ENCODE measurements at regions not wholly inside any gene's neighbourhood (a gene's known extent, or its start where the extent isn't known, plus 50 kb on each side); places are given as distances from the start of the nearest gene placed in this dataset.

DNA sequence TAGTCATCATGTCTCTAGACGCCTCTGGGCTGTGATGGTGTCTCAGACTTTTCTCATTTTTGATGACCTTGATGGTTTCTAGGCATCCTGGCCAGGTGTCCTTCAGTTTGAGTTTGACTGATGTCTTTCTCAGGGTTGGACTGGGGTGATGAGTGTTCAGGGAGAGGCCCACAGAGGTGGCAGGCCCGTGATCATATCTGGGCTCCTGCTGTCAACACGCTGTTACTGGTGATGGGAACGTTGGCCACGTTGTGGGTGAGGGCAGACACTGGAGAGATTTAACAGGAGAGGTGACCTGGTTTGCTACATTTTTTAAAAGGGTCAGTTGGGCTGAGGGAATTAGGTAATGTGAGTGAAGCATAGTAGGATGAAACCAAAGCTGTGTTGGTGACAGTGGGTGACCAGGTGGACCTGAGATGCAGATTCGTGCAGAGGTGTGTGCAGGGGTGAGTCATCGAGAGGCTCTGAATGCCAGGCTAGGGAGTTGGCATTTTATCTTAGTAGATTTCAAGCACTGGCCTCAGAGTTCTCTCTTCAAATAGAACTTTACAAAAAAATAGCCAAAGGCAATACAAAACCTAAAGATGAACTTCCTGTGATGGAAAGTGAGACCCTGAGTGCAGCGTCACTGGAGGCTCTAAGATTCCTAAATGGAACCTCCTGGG lies 174.1 kb downstream of the CDH26 start:
- DNase-seq, result no peak

DNA sequence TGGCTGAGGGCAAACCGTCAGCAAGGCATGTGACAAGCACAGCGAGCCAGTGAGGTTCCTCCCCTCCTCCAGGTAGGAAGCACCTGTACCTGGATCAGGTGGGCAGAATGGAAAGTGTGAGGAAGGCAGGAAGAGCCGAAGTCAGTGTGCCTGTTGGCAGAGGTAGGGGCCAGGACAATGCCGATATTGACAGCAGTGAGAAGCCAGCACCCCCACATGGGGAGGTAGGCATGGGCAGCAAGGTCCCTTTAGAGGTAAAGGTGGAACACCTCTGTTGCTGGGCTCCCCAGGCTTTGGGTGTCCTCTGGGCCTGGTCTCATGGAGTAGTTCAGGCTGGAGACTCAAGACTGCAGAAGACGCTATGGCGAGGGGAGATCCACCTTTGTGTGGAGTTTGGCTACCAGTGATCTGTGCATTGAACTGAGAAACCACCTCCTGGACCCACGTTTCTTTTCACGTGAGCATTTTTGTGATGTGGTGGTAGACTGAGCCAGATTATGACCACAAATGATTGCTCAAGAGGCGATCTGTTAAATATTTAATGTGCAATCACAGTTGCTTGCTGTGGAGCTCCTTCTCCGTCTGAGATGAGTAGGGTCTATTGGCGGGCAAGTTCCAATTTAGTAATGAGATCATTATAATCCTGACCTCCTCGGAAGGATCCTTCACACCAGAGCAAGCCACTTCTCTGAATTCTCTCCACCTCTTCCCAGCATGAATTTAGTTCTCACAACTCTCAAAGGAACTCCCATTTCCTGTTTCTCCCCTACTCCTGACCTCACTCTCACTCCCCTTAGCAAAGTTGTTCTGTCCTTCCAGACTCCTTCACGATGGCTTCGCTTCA lies 174.8 kb downstream of the CDH26 start:
- DNase-seq, result no peak

DNA sequence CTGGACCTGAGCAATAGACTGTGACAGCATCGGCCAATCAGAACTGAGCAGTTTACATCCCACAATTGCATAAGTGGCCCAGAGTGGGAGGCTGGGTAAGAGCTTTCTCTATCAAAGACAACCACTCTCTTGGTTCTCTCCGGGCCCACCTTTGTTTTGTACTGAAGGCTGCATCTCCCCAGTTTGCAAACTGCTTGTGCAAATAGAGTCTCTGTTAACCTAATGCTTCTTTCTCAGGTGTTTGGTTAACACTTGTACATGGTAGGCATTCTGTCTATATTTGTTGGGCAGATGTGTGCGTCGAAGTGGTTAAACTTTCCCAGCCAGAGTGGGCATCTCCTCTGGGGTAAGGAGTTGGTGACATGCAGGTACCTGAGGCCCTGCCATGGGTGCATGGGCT lies 177.1 kb downstream of the CDH26 start:
- DNase-seq, result no peak

DNA sequence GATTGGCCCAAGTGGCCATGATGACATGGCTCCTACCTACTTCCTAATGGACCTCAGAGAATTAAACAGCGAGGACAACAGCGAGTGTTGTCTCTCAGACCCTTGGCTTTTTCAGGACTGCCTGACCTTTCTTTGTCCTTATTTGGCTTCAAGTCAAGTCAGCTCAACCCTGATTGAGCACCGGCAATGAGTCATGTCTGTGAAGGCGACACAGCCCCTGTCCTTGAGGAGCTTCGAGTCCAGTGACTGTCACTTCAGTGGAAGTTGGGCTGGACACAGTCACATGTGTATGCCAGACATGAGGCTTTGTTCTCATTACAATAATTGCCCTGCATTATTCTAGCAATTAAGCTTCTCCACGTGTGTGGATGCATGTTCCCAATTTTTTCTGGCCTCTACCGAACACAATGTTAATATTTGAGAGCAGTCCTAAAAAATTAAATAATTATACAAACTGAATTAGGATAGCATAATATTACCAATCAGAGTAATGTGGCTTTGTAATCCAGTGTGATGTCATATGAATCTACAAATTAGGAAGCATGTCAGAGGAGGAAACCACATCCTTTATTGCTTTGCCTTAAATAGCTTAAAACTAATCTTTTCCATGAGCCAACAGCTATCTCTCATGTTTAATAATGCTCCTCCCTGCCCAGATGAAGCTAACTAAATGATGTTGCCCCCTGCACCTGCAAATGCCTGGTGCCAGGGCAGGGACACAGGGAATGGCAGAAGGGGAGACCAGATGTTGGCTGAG lies 178.6 kb downstream of the CDH26 start:
- DNase-seq, result no peak

DNA sequence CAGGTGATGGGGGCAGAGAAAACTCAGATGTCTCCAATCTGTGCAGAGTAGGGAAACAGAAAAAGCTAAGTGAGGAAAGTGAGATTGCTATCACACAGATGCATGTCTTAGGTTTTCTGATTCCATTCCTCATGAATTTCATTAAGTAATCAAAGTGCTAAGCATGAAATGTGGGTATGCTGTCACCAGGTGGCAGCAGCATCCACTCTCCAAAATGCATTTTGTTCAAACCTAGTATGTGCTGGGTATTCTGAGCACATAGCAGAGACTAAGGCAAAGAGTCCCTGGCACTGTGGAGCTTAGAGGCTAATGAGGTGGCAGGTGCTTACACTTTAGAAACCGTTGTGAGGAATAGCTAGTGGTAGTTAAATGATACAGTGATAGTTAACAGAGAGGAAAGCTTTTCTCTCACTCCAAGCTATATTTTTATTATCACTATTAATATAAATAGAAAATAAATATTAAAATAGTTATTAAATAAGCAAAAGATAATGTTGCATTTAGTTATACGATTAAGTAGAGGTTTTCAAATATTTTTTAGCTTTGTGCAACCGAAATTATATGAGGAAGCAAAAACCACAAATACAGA lies 179.5 kb downstream of the CDH26 start:
- no peak for DNase-seq

DNA sequence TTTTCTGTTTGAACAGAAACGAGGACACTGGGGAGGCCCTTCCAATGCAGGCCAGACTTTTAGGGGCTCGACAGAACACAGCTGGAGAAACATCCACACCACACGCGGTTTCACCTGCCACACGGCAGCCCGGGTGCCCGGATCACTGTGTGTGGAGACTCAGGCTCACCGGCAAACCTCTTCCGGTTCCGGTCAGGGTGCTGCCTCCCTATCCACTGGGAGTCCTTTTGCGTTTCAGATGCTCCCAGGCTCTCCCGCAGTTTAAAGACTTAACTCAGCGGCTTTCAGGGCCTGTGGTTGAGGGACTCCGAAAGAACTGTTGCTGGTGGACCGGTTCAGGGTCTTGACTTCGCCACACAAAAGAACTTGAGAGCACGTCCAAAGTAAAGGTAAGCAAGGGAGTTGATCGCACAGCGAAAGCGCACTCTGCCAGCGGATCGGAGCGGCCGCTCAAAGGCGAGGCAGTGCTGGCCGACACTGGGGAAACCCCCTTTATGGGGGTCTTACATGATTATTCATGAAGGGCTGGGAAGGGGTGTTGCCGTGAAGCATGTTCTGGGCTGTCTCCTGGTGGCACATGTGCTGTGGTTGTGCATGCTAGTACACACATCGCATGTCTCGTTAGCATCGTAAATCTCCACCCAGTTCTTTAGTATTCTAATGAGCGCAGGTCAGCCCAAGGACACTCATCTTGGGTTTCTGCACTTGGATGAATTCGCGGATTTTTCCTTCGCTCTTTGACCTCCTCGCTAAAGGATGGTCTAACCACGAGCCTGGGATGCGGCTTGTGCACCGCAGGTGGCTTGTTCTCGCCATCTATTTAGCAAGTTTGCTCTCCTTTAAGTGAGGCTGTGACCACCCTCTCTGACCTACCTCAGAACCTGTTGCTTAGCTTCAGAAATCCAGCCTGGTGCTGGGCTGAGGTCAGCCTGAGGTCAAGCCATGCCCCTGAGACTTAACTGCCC lies 180.3 kb downstream of the CDH26 start:
- no peak for DNase-seq

DNA sequence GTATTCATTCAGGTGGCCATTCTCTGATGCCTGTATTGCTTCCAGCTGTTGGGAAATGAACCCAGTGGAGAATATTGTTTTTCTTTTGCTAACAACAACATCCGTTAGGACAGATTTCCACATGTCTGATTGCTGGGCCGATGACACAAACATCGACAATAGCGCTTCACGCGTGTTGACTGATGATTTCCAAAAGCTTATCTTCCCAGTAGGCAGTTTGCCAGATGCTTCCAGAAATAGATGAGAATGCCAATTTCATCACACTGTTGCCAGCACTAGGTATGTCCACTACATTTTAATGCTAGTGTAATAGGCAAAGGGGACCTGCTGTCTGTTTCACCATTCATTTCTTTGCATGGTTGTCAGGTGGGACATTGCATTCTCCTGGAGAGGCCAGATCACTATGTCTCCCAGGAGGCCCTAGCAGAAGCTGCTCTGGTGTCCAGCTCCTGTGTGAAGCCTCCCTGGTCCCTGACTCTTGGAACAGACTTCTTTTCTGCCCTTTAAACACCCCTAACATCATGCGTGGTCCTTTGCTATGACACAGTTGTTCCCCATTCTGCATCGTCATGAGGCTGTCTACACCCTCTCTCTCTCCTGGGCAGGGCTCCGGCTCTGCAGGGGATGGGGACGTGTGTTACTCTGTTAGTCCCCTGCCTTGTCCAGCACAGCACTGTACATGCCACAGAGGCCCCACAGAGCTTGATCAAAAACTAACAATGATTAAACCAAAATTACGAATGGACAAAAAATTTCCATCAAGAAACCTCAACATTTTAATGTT lies 181.6 kb downstream of the CDH26 start:
- DNase-seq, result no peak

DNA sequence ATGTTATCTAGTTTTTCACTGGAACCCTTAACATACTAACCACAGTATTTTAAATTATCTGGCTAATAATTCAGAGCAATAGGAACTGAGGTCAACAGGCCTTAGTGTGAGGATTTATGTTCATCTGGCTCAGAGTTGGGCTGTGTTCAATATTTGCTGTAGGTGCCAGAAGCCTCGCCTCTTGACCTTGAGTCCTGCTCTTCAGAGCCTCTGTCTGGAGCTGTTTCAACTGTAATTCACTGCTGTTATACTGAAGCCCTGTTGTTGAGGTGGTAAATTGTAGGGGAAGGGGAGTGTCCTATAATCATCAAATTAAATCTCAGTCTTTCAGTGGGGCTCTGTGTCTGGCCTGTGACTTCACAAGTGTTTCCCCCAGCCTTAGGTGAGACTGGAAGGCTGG lies 184.4 kb downstream of the CDH26 start:
- no peak for DNase-seq

DNA sequence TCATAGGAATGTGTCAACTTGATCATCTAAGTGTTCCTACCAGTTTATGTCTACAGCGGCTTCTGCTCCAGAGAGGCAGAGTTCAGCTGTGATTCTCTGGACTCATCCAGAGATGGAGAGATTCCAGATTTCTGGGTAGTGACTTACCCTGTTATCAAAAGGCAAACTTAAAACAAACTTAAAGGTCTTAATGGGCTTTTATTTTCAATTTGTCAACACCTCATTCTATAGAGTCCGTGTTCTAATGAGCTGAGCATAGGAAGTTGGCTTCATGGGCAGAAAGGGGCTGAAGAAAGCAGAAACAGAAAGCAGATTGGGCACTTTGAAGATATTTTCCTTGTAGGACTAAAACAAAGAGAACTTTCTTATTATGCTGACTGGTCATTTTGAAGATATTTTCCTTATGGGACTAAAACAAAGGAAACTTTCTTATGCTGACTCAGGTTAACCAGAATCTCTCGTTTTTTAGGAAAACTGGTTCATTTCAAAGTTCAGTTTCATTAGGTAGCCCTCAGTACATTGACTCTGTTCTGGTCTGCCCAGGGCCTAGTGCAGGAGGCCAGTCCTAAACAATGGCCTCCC lies 185.1 kb downstream of the CDH26 start:
- no peak for DNase-seq

DNA sequence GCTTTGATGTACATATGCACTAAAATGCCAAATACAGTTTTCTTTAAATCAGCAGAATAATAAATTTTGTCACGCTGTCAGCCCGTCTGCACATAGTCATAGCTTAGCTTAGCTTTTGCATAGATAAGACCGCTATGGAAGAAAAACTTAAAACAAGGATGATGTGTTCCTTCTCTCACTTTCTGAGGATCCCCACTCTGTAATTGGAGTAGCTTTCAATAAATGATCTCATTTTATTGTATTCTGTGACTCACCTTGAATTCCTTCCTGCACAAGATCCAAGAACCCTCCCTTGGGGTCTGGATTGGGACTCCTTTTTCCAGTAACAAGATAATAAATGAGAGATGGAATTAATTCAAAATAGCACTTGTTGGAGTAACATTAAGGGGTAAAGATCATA lies 186.2 kb downstream of the CDH26 start:
- DNase-seq, result no peak

DNA sequence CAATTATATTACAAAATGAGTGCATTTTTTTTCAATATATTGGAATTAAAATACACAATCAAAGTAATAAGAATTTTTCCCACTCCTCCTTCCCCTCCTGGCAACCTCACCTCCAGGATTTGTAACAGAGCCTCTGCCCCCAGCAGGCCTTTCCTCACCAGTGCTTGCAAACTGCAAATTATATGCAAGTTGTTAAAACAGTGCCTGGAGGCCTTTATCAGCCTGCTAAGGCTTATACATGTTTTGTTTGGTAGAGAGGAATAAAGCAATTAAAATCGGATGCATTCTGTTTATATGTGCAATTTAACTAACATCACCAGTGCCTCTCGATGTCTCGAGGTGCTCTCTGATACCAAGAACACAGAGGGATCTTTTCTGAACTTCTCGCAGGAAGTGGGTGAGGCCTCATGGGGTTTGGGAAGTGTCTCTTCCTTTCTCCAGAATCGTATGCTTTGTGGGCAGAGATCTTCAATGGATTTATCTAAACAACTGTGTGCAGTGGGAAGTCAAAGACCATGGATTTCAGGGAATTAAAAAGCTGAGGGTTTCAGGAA lies 186.8 kb downstream of the CDH26 start:
- no peak for DNase-seq

DNA sequence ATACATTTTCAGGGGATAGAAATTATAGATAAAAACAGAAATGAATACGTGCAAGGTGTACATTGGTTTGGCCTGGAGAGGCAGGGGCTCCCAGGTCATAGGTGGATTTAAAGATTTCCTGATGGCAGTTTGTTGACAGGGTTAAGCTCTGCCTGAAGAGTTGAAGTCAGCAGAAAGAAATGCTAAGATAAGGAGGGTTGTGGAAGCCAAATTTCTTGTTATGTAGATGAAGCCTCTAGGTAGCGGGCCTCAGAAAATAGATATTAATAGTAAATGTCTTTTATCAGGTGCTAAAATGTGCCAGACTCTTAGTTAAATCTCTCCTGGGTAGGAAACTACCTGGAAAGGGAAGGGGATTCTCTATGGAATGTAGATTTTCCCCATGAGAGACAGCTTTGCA lies 188.8 kb downstream of the CDH26 start:
- DNase-seq, result no peak

DNA sequence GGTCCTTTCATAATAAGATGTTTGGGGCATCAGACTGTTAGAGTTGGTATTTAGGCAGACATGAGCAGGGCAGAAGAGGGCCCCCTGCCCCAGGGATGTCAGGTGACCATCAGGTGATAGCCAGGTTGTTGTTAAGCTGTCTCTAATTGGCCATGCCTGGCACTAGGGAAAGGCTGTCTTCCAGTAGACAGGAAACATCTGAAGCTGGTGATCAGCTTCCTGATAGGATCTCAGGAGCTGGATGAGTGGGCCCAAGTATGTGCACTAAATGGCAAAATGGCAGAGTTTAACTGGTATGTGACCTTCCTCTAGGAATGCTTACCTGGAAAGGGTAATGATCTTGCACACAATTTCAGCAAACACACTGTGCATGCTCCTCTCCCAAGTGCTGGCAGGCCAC lies 190.7 kb downstream of the CDH26 start:
- DNase-seq, result no peak

DNA sequence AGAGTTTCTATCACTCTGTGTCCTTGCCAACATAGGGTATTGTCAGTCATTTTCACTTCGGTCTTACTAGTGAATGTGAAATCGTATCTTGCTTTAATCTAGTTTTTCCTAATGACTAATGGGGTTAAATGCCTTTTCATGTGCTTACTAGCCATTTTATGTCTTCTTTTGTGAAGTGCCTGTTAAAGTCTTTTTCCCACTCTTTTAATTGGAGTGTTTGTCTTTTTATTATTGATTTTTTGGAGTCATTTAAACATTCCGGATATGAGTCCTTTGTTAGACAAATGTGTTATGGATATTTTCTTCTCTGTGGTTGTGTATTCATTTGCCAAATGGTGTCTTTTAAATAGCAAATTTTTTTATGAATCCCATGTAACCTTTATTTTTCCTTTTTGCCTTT lies 194.6 kb downstream of the CDH26 start:
- DNase-seq, result no peak

DNA sequence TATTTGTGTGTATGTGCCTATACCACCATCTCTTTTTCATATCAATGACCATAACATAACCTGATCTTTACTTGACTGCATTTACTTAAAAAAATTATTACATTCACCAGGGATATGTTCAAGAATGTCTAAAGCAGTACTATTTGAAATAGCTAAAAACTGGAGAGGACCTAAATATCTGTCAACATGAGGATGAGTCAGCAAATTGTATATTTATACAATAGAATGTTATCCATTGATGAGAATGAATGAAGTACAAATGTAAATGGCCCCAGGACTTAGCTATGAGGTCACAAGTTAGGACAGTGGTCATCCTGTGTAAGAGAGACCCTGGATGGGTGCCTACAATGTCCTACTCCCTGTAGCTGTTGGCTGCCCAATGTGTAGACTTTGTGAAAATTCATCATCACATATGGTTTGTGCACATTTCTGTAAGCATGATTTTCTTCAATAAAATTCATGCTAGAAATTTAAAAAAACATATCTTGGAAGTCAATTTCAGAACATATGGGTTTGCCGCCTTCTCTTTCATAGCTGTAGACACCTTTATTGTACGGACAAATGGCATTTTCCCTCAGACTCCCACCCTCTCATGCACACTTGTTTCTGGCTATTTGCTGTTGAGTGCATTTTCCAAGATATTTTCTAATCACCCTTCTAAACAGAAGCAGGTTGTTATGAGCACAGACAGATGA lies 202.4 kb downstream of the CDH26 start:
- DNase-seq, result no peak

DNA sequence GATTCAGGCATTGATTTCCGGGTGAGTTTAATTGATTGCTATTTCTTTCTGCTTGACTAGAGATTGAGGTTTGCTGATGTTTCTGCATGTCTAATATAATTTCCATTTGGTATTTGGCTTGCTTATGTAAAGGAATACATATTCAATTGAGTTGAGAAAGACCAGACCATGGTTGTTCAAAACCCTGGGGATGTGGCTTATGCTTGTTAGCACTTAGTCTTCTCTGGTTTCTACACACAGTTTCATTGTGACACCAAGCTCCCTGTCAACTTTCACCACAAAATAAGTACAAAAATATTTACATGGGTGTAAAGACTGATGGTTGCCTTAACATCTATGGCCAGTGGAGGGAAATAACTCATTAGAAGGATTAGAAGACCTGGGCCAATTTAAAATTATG lies 209.6 kb downstream of the CDH26 start:
- DNase-seq, result no peak

DNA sequence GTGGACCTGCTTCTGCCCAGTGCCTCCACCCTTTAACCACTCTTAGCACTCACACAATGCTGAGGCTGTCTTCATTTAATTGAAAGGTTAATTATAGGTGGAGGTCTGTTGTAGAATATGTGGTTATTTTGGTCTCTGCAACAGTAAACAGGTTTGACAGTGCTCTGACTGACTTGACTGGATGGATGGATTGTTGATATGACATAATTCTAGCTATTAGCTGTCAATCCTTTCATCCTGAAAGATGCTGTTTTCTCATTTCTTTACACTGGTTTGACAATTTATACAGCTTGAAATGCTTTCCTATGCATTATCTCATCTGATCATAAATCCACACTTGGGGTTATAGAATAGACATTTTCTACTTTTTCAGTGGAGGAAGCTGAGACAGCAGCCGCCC lies 210.7 kb downstream of the CDH26 start:
- DNase-seq, result no peak

DNA sequence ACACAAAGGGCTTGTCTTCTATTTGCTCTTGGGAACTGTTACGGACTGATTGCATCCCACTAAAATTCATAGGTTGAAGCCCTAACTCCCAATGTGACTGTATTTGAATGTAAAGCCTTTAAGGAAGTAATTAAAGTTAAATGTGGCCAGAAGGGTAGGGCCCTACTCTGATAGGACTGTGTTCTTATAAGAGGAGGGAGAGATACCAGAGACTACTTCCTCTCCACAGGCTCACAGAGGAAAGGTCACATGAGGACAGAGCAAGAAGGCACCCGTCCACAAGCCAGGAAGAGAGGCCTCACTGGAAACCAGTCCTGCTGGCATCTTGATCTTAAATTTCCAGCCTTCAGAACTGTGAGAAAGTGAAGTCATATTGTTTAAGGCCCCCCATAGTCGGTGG lies 211.9 kb downstream of the CDH26 start:
- DNase-seq, result no peak

DNA sequence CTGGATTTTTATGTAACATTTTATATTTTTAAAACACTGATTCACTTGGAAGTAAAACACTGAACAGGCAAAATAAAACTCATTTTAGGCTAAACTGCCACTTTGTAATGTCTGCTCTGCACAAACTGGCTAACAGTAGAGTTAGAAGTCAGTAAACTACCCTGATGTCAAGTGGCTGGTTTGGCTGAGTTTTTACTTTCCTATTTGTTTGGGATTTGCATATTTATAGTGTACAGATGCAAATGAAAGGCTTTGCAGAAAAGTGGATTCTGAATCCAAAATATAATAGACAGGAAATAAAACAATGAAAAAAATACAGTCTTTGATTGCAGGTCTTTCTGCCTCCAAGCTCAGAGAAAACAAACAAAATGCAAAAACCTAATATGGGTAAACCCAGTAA lies 213.1 kb downstream of the CDH26 start:
- no peak for DNase-seq

DNA sequence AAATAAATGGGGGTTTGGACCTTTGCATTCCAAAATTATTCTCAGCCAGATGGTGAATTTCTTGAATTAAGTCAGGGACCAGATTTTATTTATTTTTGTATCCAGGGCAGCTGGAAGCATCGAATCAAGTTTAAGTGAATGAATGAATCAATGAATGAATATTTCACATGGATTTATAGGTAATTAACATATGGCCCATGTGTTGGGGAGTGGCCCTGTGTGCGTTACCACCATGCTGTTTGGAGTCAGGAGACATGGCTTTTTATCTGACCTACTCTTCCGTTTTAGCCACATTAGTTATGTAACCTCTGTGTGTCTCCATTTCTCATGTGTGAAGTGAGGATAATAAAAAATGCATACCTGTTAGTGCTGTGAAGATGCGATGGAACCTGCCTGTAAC lies 213.5 kb downstream of the CDH26 start:
- DNase-seq, result no peak

Measured in midbrain (tissue), 1 donor.